ENCODE measurements at regions not wholly inside any gene's neighbourhood (a gene's known extent, or its start where the extent isn't known, plus 50 kb on each side); places are given as distances from the start of the nearest gene placed in this dataset.

DNA sequence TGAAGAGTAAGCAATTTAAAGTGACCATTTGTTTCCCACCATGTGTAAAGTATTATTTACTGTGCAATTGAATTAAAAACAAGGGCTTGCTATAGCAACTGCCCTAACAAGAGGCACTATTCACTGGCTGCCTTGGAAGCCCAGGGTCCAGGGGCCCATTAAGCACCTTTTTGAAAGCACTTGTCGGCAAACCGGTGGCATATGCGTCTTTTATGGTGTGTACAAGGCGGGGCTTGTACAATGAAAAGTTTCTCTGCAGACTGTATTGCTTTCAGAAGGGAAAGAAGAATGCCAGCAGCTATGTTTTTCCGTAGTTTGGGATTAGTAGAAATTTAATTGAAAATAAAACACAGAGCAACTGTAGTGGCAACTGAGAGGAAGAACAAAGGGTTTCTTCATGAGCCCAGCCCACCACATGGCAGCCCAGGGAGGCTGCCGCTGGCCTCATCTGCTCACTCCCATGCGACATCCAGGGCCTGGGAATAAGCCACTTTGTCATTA is 279.5 kb upstream of the PARD3B start:
- DNase-seq (ENCODE audit: low read depth), result no peak

- DNase-seq (ENCODE audit: low read depth), result no peak
Measured at GRCh38 chr2:204268458-204268857, 276.8 kb upstream of the PARD3B start.

DNA sequence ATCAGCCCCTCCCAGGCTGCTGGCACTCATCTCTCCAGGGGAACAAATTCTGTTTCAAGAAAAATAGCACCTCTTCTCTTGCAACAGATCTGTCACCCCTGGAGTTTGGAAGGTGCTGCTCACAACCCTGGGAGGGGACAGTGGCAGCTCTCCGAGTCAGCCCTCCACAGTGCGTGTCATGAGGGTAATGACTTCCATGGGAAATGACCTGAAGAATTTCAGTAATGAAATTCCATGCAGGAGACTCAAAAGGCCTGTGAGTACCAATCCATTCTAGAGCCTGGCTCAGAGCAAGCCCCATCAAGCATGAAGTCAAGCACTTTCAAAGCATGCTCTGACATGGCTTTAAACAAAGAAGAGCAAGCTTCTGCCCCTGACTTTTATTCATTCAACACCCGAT is 276.3 kb upstream of the PARD3B start:
- DNase-seq (ENCODE audit: low read depth), result no peak

DNA sequence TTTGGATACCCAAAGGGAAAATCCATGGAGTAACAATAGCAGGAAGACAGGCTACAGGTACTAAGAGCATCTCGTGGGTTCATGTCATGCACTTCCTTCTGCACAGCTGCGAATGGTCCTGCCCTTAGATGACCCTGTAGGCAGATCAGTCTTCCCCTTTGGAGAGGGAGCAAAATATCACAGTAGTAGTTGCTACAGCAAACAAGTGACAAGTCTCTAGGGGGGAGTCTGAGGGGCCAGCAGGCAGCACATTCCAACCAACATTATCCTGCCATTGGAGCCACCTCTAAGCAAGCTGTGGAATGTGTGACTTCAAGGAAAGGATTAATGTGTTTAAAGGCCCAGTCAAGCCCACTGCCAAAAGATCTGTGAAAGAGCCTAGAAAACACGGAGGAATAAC is 273.2 kb upstream of the PARD3B start:
- no peak for DNase-seq (ENCODE audit: low read depth)

DNA sequence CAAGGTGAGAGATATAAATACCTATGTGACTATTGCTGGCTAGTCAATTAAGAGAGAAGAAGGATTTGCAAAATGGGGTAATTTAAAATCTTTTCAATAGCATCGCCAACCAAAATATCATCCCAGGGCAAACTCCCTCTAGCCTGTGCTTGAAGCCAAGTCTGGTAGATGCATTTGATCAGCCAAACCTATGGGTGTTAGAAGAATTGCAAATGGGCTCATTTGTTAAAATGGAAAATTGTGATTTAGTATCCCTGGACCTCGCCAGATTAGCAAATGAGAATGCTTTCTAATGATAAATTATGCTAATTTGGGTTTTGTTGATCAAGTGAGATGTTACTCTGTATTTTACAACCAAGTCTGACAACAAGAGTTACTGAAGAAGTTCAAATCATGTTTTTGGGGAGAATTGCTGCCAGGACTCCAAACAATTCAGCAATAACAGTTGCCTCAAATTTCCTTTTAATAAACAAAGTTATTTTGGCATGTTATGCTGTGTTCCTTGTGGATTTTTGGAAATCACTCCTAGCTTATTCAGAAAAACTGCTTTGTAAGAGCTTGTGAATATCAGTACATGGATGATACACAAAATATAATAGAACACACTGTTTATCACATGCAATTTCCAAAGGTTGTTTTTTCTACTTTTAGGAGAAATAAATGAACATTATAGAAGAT is 272.5 kb upstream of the PARD3B start:
- no peak for DNase-seq (ENCODE audit: low read depth)

- DNase-seq (ENCODE audit: low read depth), result no peak
Measured at GRCh38 chr2:204274429-204274828, 270.8 kb upstream of the PARD3B start.

GRCh38 chr2:204274991-204275390 is 270.3 kb upstream of the PARD3B start:
- DNase-seq (ENCODE audit: low read depth), result no peak

DNA sequence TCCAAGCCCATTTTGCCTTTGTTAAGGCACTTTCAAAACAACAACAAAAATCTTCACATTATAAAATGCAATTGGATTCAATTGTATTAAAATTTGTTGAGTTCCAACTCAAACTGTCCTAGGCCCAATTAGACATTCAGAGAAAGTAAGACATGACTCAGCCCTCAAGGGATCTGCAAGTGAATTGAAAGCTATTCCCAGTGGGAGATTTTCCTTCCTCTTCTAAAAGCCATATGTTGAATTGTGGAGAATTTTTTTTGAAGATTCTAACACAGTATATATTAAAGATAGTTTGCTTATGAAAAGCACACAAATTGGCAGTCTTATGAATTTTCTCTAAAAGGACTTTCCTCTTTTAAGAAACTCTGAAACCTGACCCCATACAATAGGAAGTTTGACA is 268.0 kb upstream of the PARD3B start:
- no peak for DNase-seq (ENCODE audit: low read depth)

DNA sequence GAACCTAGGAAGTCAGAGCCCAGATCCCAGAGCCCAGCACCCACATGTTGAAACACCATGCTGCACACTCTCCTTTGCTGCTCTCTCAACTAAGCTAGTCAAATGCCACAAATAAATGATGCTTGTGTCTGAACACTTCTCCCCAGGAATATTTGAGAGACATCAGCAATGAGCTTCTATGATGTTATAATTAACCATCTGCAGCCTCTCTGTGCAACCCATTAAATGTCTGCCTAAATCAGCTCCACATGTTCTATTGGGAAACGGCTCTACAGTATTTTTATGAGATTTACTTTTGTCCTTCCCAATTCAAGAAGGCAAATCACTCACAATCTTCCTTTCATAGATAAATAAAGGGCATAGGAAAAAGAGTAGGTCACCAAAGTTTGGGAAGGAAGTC is 266.8 kb upstream of the PARD3B start:
- DNase-seq (ENCODE audit: low read depth), result no peak

DNA sequence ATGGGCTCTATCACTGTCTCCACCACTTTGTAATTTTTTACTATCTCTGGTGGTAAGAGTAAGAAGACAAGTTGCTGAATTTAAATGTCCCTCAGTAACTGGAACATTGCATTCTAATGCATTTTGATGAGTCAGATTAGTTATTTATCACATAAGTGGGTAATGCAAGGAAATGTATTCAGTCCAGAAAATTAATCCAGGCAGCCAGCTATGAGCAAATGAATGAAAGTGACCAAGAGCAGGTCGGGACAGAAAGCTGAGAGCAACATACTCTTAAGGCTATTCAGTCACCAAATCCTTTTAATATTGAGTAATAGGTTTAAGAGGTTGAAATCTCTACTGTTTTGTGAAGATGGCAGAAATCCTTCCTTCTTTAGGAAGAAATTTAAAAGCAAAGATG is 265.5 kb upstream of the PARD3B start:
- DNase-seq (ENCODE audit: low read depth), result no peak

DNA sequence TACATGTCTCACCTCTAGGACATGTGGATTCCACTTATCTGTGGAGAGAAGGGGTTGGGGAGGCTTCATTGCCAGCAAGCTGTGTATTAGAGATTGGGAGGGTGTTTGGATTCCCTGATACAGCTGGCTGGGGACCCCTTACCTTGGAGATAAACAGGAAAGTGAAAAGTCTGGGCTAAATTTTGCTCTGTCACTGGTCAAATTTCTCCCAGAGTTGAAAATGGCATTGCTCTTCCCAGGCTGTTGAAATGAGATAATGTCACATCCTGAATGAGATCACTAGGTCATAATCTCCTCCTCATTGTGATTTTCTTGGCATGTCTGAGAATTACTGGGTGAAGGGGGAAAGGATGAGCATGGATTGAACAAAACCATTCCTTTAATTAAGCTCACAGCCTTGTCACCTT is 265.0 kb upstream of the PARD3B start:
- peak; percentile 25 for DNase-seq (ENCODE audit: low read depth)

GRCh38 chr2:204282081-204282480 is 263.2 kb upstream of the PARD3B start:
- no peak for DNase-seq (ENCODE audit: low read depth)

GRCh38 chr2:204282525-204282924 is 262.8 kb upstream of the PARD3B start:
- peak; percentile 51 for DNase-seq (ENCODE audit: low read depth)

DNA sequence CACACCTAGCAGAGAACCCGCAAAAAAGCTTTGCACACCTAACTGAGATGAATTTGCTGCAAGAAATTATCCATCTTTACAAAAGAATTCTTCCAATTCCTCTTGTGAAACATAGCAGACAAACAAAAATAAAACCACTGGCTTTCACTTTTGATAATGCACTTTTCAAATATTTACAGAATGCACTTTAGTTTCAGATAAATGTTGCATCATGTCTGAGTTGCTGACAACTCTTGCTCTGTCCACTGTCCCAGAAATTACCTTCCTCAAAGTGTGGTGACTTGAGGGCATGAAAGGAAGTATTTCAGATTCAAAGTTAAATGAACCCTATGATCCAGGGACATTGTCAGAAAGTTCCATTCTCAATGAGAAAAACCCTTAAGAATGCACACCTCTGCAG is 256.2 kb upstream of the PARD3B start:
- DNase-seq (ENCODE audit: low read depth), result no peak

DNA sequence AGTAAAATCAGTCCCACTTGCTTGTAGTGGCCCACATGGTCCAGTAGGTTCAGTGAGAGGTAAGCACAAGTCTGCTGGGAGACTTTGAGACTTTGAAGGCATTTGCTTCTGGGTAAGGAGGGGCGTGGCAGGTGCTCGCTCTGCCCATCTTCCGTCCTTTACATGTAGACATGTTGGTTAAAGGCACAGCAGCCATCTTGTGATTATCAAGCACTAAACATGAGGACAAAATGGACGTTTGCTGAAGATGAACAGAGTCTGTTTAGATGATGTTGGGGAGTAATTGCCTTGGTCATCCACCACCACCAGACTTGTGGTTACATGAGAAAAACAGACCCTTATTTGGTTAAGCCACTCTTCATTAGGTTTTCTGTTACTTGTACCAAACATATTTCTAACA is 252.8 kb upstream of the PARD3B start:
- DNase-seq (ENCODE audit: low read depth), result no peak

DNA sequence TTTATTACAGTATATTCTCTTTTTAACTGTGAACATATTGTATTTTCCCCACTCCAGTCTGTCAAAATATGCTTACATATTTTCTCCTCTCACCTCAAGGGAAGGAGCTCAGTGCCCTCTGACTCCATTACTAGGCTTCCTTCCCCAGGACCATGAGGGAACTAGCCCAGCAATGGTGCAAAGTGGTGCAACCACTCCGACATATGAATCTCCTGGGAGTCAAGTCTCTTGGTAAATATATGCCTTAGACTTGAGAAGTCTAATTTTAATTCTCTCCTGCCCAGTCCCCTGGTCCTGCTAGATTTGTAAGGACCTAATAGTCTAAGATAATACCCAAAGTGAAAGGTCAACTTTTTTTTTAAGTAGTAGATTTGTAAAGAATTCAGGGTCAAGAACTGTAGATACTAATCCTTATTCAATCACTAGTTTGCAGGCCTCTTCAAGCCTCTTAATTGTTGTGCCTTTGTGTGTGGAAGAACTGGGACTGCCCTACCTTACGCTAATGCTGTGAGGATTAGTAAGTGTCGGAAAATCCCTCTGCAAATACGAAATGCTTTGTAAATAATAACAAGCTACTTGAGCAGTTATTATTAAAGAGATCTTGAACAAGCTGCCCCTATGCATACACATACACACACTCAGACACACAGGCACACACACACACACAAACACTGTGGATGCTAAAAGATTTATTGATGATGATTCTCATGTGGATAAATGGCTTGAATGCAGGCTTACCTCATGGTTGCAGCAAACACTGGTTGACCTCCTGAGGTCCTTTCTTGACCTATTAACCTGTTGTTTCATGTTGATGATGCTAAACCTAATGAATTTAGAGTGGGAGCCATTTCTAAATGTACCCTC is 251.2 kb upstream of the PARD3B start:
- DNase-seq (ENCODE audit: low read depth), result no peak

- DNase-seq (ENCODE audit: low read depth), result no peak
Measured at GRCh38 chr2:204298404-204298803, 246.9 kb upstream of the PARD3B start.

GRCh38 chr2:204299766-204300165 is 245.5 kb upstream of the PARD3B start:
- DNase-seq (ENCODE audit: low read depth), result no peak

DNA sequence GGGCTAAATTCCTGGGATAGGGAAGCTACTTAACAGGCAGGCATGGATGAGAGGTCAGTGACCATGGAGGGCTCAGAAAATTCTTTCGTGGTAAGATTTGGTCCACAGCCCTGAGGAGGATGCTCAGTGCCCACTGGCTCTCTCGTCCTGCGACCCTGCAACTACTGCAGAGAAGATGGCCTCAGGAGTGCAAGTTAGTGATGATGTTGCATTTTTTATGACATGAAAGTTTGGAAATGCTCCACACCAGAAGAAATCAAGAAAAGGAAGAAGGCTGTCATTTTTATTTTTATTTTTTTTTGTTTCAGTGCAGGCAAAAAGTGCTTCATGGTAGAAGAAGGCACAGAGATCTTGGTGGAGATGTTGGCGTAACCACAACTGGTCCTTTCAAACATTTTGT is 238.6 kb upstream of the PARD3B start:
- no peak for DNase-seq (ENCODE audit: low read depth)

- no peak for DNase-seq (ENCODE audit: low read depth)
Measured at GRCh38 chr2:204312105-204312504, 233.2 kb upstream of the PARD3B start.

DNA sequence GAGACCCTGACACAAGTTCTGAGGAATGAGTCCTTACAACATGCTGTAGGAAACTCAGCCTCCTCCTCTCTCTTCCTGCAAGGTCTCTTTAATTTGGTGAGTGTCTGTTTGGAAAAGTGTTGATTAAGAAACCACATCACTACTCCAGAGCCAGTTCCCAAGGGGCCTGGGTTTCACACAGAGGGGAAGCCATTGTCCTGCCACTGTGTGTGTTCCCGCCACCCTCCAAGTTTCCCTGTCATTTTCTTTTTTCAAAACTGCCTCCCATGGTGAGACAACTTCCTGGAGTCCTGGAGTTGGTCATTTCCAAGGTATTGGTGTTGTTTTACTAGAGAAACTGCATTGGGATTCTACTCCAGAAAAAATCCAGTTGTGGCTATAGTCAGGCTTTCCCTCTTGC is 232.0 kb upstream of the PARD3B start:
- DNase-seq (ENCODE audit: low read depth), result no peak

GRCh38 chr2:204315236-204315662 is 230.0 kb upstream of the PARD3B start:
- no peak for DNase-seq (ENCODE audit: low read depth)

GRCh38 chr2:204317640-204318039 is 227.6 kb upstream of the PARD3B start:
- no peak for DNase-seq (ENCODE audit: low read depth)
